Hepatocyte (in vitro differentiated cells): ENCODE measurements at regions not wholly inside any gene's neighbourhood (a gene's known extent, or its start where the extent isn't known, plus 50 kb on each side); places are given as distances from the start of the nearest gene placed in this dataset.

ENCODE experiments used
- CTCF ChIP-seq: fragments of 200-600 bp; sonication (generic); IDR thresholded peaks from 2 replicates; pipeline ENCODE4 v1.5.1; 2016; ENCODE audit warnings: antibody characterized with exemption, mild to moderate bottlenecking; ENCODE audit not compliant: poor library complexity
- EZH2 ChIP-seq: fragments of 200-600 bp; sonication (generic); IDR thresholded peaks from 2 replicates; pipeline ENCODE4 v1.6.1; 2016; ENCODE audit warnings: antibody characterized with exemption, mild to moderate bottlenecking, borderline replicate concordance
- EZH2phosphoT487 ChIP-seq: fragments of 200-600 bp; sonication (generic); IDR thresholded peaks from one replicate; pipeline ENCODE4 v1.6.1; 2018; ENCODE audit warnings: antibody characterized with exemption, mild to moderate bottlenecking, low read depth, moderate library complexity; ENCODE audit not compliant: unreplicated experiment, severe bottlenecking

DNA sequence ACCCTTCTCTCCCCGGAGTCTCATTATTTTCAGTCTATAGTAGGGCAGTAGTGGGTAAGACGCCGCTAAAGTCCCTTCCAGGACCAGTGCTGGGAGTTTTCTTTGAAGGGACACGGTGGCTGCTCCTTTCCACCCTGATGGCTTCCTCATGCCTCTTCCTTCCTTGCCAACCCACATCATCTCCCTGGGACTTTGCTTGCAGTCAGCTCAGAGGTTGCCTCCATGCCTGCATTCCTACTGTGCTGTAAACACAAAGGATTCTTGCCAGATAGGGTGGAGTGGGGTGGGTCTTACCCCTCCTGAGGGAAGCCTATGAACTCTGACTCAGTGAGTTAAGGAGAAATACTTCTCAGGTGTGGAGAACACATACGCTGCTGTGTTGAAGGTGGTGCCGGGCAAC, 59.9 kb upstream of the IGFBP3 start:
- TF ChIP-seq EZH2phosphoT487 (no peak), CTCF (no peak), EZH2 (no peak)
